Nephron (organoid): ENCODE measurements at regions not wholly inside any gene's neighbourhood (a gene's known extent, or its start where the extent isn't known, plus 50 kb on each side); places are given as distances from the start of the nearest gene placed in this dataset.
"Not testable (repeated sequence)": the region's sequence is repeated elsewhere in the genome, so short reads cannot be mapped to it uniquely, and the experiment has no call there.

Source experiments
- H3K27ac Mint-ChIP-seq, 3 experiments: 2 replicates each; pipeline ENCODE4 v1.8.0; 2020; ENCODE audit warnings: mixed read lengths in 3 of 3, mild to moderate bottlenecking in 2 of 3, moderate library complexity in 1 of 3
- H3K27me3 Mint-ChIP-seq: 2 replicates; pipeline ENCODE4 v1.8.0; 2021; ENCODE audit warnings: low read depth, mild to moderate bottlenecking, moderate library complexity, mixed read lengths
- H3K36me3 Mint-ChIP-seq: 2 replicates; pipeline ENCODE4 v1.8.0; 2020; ENCODE audit warnings: low read depth, mixed read lengths
- H3K4me1 Mint-ChIP-seq: 2 replicates; pipeline ENCODE4 v1.8.0; 2020; ENCODE audit warnings: mixed read lengths
- H3K4me3 Mint-ChIP-seq, 3 experiments: 2 replicates each; pipeline ENCODE4 v1.8.0; 2020; ENCODE audit warnings: mild to moderate bottlenecking in 3 of 3, mixed read lengths in 3 of 3, moderate library complexity in 2 of 3
- H3K9me3 Mint-ChIP-seq: 2 replicates; pipeline ENCODE4 v1.8.0; 2020; ENCODE audit warnings: mixed read lengths
- CTCF ChIP-seq, 3 experiments: fragments of 200-600 bp; sonication (generic); IDR thresholded peaks; one replicate each; pipeline ENCODE4 v1.5.0; 2021; ENCODE audit warnings: antibody characterized with exemption in 3 of 3; ENCODE audit not compliant: unreplicated experiment in 3 of 3

GRCh38 chr18:68164909-68165308 lies 550.0 kb downstream of the TMX3 start:
- no peaks in the 10 kb centered on the region for H3K36me3 Mint-ChIP-seq
- H3K27ac Mint-ChIP-seq: no peak overlapping the region
- H3K4me1 Mint-ChIP-seq: no peaks in the 10 kb centered on the region
- H3K27me3 Mint-ChIP-seq: no peaks in the 10 kb centered on the region
- TF ChIP-seq CTCF (IDR thresholded peaks at IDR 0.05; ENCODE audit: unreplicated experiment in 3 of 3): no peak
- H3K9me3 Mint-ChIP-seq: peaks cover 13% of the 10 kb centered on the region
- H3K4me3 Mint-ChIP-seq: no peak overlapping the region

- not testable (repeated sequence) for H3K4me1 Mint-ChIP-seq, H3K27me3 Mint-ChIP-seq, H3K9me3 Mint-ChIP-seq, H3K27ac Mint-ChIP-seq, H3K4me3 Mint-ChIP-seq, H3K36me3 Mint-ChIP-seq
These were observed 561.1 kb downstream of the TMX3 start for GRCh38 chr18:68153821-68154220.

- Mint-ChIP-seq H3K4me3 (no peak overlapping the region), H3K9me3 (peaks cover 4% of the 10 kb centered on the region), H3K36me3 (no peaks in the 10 kb centered on the region), H3K4me1 (no peaks in the 10 kb centered on the region), H3K27ac (no peak overlapping the region), H3K27me3 (no peaks in the 10 kb centered on the region)
- TF ChIP-seq CTCF (IDR thresholded peaks at IDR 0.05; ENCODE audit: unreplicated experiment in 3 of 3): no peak
These were observed 562.1 kb downstream of the TMX3 start for GRCh38 chr18:68152770-68153169.

- TF ChIP-seq CTCF (IDR thresholded peaks at IDR 0.05; ENCODE audit: unreplicated experiment in 3 of 3): no peak
- Mint-ChIP-seq H3K27me3 (no peaks in the 10 kb centered on the region), H3K36me3 (no peaks in the 10 kb centered on the region), H3K9me3 (no peaks in the 10 kb centered on the region), H3K4me1 (no peaks in the 10 kb centered on the region), H3K27ac (no peak overlapping the region), H3K4me3 (no peak overlapping the region)
These were observed 563.9 kb downstream of the TMX3 start for GRCh38 chr18:68150961-68151360.

- H3K36me3 Mint-ChIP-seq: no peaks in the 10 kb centered on the region
- H3K9me3 Mint-ChIP-seq: peaks cover 2% of the 10 kb centered on the region
- H3K4me1 Mint-ChIP-seq: no peaks in the 10 kb centered on the region
- no peaks in the 10 kb centered on the region for H3K27me3 Mint-ChIP-seq
- H3K27ac Mint-ChIP-seq: no peak overlapping the region
- no peak for TF ChIP-seq CTCF (IDR thresholded peaks at IDR 0.05; ENCODE audit: unreplicated experiment in 3 of 3)
- no peak overlapping the region for H3K4me3 Mint-ChIP-seq
These were observed 566.0 kb downstream of the TMX3 start for GRCh38 chr18:68148863-68149262.

- no peak for TF ChIP-seq CTCF (IDR thresholded peaks at IDR 0.05; ENCODE audit: unreplicated experiment in 3 of 3)
- H3K27ac Mint-ChIP-seq: no peak overlapping the region
- no peaks in the 10 kb centered on the region for H3K36me3 Mint-ChIP-seq
These were observed 567.2 kb downstream of the TMX3 start for GRCh38 chr18:68147728-68148127.

More at GRCh38 chr18:68147728-68148127, 567.2 kb downstream of the TMX3 start:
- no peaks in the 10 kb centered on the region for H3K27me3 Mint-ChIP-seq
- H3K4me3 Mint-ChIP-seq: no peak overlapping the region
- peaks cover 2% of the 10 kb centered on the region for H3K9me3 Mint-ChIP-seq
- H3K4me1 Mint-ChIP-seq: no peaks in the 10 kb centered on the region
